ENCODE measurements at regions not wholly inside any gene's neighbourhood (a gene's known extent, or its start where the extent isn't known, plus 50 kb on each side); places are given as distances from the start of the nearest gene placed in this dataset.

GRCh38 chrX:10938365-10938923, 172.7 kb upstream of the HCCS start:
- TF ChIP-seq POLR2AphosphoS5 (IDR thresholded peaks at IDR 0.05; ENCODE audit: low read depth, low read length) (no peak), POLR2A (IDR thresholded peaks at IDR 0.05; ENCODE audit: low read depth, low read length) (no peak), TAF1 (IDR thresholded peaks at IDR 0.05; ENCODE audit: low read depth, low read length) (no peak), SPI1 (IDR thresholded peaks at IDR 0.05; ENCODE audit: low read depth, low read length) (no peak)
